SK-N-DZ (cell line): ENCODE measurements at regions not wholly inside any gene's neighbourhood (a gene's known extent, or its start where the extent isn't known, plus 50 kb on each side); places are given as distances from the start of the nearest gene placed in this dataset.
A peak's percentile ranks its signal among the peaks of the same experiment; 100 is the strongest.
"Not testable (repeated sequence)": the region's sequence is repeated elsewhere in the genome, so short reads cannot be mapped to it uniquely, and the experiment has no call there.

Experiments used
- DNase-seq: peaks from one replicate; pipeline ENCODE4 v3.0.0-alpha.2; 2015; ENCODE audit warnings: low spot score

DNA sequence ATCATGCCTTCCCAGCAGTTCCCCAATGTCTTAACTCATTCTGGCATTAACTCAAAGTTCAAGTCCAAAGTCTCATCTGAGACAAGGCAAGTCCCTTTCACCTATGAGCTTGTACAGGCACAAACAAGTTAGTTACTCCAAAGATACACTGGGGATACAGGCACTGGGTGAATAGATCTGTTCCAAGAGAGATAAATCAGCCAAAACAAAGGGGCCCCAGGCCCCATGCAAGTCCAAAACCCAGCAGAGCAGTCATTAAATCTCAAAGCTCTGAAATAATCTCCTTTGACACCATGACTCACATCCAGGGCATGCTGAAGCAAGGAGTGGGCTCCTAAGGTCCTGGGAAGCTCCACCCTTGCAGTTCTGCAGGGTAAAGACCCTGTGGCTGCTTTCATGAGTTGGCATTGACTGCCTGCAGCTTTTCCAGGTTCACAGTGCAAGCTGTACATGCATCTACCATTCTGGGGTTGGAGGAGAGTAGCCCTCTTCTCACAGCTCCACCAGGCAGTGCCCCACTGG lies 332.2 kb upstream of the KIF2B start:
- no peak for DNase-seq

DNA sequence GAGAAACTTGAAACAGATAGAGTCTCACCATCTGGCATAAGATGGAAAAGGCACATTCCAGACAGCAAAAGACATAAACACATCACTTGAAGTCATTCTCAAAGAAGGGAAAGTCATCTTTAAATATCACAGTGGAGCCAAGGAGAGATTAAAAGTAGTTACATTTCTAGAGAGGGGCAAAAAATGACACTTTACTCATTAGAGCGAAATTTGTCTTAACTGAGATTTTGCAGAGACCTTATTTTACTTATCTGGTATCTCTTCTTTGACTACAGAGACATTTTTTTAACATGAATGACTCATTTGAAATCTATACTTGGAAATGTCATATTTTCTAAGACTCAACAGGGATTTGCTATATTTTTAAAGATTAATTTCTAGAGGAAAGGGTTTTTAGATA lies 339.0 kb upstream of the KIF2B start:
- no peak for DNase-seq

DNA sequence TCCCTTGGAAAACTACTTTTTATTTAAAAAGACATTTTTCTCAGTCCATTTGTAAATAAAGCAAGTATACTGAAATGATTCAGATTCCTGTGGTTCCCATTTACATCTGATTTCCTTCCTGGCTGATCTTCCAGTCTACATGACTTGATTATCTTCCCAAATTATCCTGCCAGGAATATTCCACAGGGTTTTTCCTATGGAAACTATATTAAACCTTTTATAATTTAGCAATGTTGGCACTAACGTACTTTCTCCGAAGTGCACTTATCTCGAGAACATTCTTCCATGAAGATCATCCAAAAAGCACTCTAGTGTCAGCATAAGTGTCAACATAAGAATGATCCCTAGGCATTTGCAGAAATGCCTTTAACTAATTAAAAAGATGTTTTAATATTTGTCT lies 347.7 kb upstream of the KIF2B start:
- no peak for DNase-seq

DNA sequence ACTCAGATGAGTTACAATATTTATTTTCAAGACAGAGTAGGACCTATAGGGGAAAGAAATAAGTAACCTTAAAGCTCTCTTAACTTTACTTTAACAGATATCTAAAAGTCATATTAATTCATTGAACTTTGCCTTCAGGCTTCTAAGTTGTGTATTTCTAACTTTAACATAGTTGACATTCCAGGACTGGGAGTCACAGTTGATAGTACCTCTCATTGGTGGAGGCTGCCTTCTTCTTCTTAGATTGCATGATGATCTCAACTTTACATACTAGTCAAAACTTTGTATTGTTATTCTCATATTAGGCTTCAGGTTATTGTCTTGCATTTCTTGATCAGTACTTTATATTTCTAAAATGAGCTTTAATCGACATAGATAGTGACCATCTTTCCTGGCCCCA lies 350.1 kb upstream of the KIF2B start:
- DNase-seq, result no peak

DNA sequence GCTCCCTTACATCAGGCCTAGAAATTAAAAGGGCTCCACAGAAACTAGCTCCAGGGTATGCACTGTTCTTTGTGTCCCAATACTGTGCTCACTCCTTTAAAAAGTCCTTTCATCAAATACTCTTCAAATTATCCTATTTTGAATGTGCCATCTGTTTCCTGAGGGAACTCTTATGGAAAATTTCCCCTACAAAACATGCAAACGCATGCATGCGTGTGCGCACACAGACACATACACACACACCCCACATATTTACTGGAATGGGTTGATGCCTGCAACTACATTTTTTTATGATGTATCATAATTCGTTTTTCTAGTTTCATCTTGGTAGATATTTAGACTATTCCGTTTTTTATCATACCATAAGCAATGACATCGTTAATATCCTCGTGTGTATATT lies 351.2 kb upstream of the KIF2B start:
- no peak for DNase-seq

DNA sequence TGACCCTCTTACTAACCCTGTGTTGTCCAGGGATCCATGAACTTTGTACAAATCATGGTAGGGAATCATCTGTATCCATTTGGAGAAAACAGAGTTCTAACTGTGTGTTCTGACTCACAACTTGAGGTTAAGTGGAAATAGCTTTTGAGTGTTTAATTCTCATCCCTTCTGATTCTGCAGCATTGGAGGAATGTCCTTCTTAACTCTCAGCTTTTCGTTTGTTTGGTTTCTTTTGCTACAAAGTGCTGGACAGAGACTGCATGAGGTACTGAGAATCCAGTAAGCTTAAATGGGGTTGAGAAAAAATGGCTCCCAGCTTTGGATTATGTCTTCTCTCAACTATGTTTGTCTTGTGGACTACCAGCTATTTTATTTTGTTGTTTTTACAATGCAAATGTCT lies 352.1 kb upstream of the KIF2B start:
- DNase-seq, result no peak

DNA sequence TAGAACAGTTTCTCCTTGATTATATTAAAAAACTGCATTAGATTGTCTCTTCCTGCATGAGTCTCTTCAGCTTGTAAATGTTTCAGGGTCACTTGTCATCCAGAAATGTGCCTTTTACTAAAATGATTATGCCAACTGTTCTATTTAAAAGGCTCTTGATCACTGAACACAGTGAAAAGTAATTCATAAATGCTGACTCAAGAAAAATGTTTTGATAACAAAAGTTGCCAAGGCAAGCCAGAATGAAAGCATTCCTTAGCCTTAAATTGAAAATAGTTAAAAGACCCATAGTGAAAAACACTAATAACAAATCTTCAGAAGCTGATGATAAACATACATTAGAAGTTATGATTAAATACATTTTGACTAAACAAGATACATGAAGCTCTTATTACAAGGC lies 356.0 kb upstream of the KIF2B start:
- no peak for DNase-seq

DNA sequence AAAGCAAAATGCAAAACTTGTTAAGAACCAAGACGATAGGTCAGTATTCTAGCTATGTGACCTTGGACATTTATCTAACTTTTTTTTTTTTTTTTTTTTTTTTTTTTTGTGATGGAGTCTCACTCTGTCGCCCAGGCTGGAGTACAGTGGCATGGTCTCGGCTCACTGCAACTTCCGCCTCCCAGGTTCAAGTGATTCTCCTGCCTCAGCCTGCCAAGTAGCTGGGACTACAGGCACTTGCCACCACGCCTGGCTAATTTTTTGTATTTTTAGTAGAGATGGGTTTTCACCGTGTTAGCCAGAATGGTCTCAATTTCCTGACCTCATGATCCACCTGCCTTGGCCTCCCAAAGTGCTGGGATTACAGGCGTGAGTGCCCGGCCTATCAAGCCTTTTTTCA lies 358.3 kb upstream of the KIF2B start:
- DNase-seq, result not testable (repeated sequence)

DNA sequence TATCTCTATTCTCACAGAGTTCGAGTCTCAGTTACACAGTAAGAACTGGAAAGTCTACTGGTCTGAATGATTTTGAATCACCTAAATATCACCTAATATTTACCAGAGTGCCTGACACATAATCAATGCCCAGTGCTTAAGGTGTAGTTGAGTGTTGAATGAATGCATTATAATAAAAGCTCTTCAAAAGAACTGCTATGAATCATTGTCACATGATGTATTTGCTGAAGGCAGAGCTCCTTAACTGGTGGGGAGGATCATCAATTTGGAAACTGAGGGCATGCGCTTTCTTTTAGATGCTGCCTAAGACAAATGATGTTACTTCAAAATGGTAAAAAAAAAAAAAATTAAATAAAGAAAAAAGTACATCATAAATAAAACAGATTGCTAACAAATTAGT lies 359.4 kb upstream of the KIF2B start:
- no peak for DNase-seq

DNA sequence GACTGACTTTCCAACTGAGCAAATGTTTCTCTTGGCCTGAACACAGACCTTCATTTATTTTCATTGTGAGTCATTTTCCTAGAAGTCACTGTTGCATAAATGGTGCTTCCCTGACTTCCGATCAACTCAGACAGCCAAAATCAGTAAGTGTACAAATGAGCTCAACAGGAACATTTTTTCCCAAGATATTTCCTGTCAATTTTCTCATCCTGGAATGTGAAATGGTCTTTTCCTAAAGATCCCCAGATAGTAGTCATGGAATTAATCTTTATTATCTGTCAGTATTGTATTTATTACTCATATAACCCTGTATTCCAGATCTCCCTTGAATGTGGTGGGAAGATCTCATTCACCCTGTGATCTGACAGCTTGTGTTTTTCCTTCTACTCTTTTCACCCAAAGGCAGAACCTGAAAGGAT lies 360.3 kb upstream of the KIF2B start:
- DNase-seq, result no peak

DNA sequence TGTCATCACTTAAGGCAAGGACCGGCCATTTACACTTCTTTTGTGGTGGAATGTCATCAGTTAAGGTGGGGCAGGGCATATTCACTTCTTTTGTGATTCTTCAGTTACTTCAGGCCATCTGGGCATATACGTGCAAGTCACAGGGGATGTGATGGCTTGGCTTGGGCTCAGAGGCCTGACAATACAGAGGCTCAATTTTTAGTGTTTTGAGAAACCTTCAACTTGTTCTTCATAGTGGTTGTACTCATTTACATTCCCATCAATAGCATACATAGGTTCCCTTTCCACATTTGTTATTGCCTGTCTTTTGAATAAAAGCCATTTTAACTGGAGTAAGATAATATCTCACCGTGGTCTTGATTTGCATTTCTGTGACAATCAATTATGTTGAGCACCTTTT lies 366.8 kb upstream of the KIF2B start:
- not testable (repeated sequence) for DNase-seq

DNA sequence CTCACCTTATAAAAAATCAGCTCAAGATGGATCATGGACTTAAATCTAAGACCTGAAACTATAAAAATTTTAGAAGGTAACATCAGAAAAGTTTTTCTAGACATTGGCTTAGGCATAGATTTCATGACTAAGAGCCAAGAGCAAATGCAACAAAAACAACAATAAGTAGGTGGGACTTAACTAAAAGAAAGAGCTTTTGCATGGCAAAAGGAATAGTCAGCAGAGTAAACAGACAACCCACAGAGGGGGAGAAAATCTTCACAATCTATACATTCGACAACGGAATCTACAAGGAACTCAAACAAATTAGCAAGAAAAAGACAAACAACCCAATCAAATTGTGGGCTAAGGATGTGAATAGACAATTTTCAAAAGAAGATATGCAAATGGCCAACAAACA lies 368.4 kb upstream of the KIF2B start:
- no peak for DNase-seq

DNA sequence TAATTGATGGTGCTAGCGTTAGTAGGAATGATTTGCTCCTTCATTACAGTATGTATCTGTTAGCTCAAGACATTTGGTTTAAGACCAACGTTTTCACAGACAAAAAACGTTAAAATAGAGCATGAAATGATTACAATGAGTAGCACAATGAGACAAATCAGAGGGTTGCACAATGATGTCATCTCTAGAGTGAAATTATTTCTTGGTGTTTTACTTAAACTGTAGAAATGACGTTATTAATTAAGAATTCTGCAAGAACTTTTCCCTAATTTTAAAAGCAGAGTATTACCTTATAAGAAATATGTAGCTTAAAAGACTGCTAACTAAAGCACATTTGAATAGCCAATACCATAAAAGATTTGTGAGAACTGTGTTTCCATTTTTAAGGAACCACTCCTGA lies 373.4 kb upstream of the KIF2B start:
- no peak for DNase-seq

DNA sequence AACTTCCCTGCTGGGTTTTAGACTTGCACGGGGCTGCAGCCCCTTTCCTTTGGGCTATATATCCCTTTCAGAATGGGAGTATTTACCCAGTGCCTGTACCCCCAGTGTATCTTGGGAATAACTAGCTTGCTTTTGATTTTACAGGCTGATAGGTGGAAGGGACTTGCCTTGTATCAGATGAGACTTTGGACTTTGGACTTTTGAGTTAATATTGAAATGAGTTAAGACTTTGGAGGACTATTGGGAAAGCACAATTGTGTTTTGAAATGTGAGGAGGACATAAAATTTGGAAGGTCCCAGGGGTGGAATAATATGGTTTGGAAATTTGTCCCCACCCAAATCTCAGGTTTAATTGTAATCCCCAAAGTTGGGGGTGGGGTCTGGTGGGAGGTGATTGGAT lies 393.8 kb upstream of the KIF2B start:
- DNase-seq, result no peak

DNA sequence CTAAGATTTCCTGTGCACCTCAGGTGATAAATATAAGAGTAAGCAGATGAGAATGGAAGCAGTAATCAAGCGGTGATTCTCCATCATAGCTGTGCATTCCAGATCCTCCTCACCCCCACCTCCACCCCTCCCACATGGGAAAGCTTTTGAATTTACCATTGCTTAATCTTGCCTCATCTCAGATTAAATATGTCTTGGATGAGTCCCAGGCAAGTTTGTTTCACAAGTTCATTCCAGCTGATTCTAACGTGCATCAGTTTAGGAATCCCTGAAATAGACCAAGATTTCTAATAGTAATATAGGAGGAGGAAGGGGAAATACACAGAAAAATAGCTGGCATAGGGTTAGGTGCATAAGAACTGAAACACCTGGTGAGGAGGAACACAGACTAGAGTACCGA lies 396.2 kb upstream of the KIF2B start:
- DNase-seq, result no peak

DNA sequence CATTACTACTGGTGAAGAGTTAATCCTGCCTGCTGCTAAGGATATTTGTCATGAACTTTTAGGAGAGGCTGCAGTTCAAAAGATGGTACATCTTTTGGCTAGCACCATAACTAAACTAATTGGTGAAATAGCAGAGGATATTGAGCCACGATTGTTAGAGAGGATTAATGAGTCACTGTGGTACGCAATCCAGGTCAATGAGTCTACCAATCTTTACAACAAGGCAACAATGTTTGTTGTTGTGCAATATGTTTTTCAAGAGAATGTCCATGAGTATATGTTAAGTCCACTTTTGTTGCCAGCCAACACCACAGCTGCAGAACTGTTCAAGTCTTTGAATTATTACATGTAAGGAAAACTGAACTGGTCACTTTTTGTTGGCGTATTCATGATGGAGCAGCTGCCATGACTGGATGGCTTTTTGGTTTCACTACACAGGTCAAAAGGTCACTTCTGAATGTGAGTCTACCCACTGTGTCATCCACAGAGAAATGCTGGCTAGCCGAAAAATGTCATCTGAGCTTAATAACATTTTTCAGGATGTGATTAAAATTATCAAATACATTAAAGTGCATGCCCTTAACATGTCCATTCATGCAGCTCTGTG lies 402.6 kb upstream of the KIF2B start:
- DNase-seq, result no peak

DNA sequence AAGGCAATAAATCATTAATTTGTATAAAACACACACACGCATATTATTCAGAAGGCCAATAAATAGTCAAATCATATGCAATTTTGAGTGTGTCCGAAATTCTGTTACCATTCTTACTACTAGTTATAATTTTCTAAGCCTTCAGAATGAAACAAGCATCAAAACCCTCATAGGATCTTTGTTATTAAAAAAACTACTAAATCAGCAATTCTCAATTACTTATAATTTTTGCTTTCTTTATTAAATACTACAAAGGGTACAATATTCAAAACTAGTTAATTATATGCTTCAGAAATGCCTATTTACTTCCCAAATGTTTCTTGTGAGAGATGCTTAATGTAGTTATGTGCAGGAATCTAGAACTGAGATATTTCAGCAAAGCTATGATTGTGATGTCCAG lies 413.1 kb upstream of the KIF2B start:
- no peak for DNase-seq

DNA sequence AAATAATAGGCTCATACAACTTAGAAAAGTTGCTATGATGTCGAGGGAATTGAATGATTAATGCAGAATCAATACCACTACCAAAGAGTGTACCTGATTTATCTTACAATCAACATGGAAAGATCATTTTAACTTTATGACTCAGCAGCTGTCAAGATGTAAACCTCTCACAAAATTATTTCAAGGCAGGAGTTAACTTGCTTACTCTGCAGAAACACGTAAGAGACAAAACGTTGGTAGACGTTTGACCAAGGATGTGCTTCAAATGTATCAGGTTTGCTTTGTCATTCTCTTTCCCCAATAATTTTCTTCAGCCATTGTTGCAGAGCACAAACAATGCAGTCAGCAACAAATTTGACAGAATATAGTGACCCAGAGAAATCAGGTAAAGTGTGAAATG lies 415.8 kb upstream of the KIF2B start:
- DNase-seq, result no peak

DNA sequence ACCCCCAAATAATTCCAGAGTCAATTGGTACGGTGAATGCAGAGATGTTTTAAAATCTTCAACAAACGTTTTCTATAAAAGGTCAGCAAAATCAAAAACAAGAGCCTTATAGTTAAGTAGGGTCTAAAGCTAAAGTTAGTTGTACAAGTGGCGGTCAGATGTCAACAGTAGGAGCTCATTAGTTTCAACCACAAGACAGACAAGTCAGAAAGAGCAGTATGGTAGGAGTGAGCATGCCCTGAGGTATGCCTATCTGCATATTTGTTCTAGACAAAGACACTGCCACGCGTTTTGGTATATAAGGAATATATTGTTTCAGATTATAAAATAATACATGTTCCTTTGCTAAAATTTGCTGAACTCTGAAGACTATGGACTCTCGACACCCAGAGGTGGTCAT lies 431.5 kb upstream of the KIF2B start:
- no peak for DNase-seq

DNA sequence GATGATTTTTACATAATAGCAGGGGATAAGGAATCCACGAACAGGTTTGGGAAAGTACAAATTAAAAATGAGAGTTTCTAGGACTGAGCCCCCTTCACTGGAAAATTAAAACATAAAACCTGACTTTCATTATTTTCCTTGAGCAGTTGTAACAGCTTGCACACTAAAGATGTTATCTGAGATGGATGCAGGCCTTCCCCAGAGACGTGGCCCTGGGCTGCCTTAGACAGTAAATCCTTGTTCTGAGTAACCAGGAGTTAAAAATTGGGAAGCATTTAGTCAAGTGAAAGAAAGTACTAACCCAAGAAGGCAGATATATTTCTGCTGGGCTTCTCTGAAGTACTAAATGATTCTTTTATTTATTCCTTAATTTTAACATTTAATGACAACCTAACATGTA lies 432.2 kb upstream of the KIF2B start:
- DNase-seq, result peak; percentile 55

DNA sequence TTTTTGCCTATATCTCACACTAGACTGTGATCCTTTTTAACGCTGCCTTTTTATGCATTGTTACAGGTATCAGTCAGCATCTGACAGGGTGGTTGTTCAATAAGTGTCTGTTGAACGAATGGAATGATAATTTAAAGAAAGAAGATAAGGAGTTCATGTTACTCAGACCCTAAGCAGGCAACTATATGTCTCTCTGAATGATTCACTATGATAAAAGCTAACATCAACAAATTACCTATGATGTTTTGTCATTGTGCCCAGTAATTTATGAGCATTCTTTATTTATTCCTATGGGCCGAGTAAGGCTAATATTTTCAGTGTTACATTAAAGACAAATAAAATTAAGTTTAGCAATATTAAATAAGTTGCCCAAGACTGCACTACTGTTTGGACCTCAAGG lies 435.0 kb upstream of the KIF2B start:
- no peak for DNase-seq

DNA sequence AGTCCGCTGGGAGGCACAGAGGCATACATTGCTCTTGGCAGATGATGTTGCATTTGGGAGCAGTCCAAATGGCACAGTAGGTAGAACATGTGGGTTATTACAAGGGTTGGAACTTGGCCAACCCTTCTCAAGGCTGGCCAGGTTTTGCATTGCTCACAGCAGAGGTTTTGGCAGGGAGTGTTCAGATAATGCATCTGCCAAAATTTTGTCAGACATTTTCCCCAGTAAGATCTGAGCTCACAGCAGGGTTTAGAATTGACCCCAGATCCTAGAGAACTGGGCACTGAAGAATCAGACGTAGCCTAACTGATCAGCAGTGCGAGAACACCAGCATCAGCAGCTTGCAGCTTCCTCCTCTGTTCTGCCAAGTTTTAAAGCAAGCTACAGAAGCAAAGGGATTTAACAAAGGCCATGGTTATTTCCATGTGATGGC lies 468.8 kb upstream of the KIF2B start:
- DNase-seq, result no peak

DNA sequence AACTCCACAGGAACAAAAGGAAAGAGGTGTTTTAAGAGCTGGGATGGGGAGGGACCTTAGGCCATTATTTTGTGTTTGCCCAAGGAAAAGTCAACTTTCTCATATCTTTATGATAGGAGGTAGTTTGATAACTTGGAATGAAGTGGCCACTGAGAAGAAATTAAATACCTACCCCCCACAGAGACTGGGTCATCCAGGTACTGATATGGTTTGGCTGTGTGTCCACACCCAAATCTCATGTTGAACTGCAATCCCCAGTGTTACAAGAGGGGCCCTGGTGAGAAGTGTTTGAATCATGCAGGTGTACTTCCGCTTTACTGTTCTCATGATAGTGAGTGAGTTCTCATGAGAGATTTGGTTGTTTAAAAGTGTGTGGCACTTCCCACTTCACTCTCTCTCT lies 477.9 kb upstream of the KIF2B start:
- DNase-seq, result no peak

DNA sequence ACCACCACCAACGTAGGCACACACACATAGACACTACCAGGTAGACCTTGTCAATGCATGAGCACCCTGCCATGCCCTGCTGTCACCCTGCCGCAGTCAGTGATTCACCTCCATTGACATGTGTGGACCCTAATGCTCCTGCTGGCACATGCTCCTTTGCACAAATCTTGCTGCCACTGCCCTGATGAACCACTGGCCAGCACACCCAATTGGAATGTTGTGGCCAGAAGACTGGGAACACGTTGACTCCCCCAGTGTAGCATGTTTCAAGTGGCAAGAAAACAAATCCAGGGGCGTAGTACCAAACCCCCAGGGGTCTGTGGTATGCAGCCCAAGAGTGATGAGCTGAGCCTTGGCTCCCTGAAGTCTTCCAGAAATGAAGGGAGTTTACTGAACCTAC lies 486.4 kb upstream of the KIF2B start:
- no peak for DNase-seq
